Muscle of leg (tissue), 3 donors: ENCODE measurements at regions not wholly inside any gene's neighbourhood (a gene's known extent, or its start where the extent isn't known, plus 50 kb on each side); places are given as distances from the start of the nearest gene placed in this dataset.

Source experiments
- DNase-seq: peaks from one replicate; pipeline ENCODE4 v3.0.0; 2013
- H3K27ac ChIP-seq: one replicate; pipeline ENCODE4 v1.5.1; 2013; ENCODE audit warnings: mild to moderate bottlenecking, low read length, control low read depth
- H3K27me3 ChIP-seq: one replicate; pipeline ENCODE4 v1.6.1; 2013; ENCODE audit warnings: low read length; ENCODE audit not compliant: control insufficient read depth, insufficient read depth
- H3K36me3 ChIP-seq: one replicate; pipeline ENCODE4 v1.6.1; 2013; ENCODE audit warnings: low read length; ENCODE audit not compliant: control insufficient read depth, insufficient read depth
- H3K4me1 ChIP-seq: one replicate; pipeline ENCODE4 v1.6.1; 2013; ENCODE audit warnings: low read length; ENCODE audit not compliant: control insufficient read depth, insufficient read depth
- H3K4me3 ChIP-seq: one replicate; pipeline ENCODE4 v1.5.1; 2013; ENCODE audit warnings: low read length, control low read depth
- H3K9me3 ChIP-seq: replicated peaks from 2 replicates; pipeline ENCODE4 v1.6.1; 2013; ENCODE audit warnings: low read depth, low read length; ENCODE audit not compliant: control insufficient read depth
- WGBS: methylation state at CpG from one replicate; pipeline ENCODE4 v1.1.5; 2013; ENCODE audit warnings: missing lambda C conversion rate; ENCODE audit not compliant: insufficient coverage; 5-methylcytosine and 5-hydroxymethylcytosine counted together

GRCh38 chr21:16650714-16651366, 862.0 kb upstream of the CXADR start:
- Histone ChIP-seq H3K4me3 (no peak overlapping the region), H3K27me3 (no peaks in the 10 kb centered on the region), H3K36me3 (no peaks in the 10 kb centered on the region), H3K9me3 (no peaks in the 10 kb centered on the region), H3K27ac (no peak overlapping the region), H3K4me1 (no peaks in the 10 kb centered on the region)
- 82% methylated on average over 2 of the region's 7 CpGs for WGBS
- no peak for DNase-seq

- WGBS, result 84% methylated on average over 3 of the region's 3 CpGs
- Histone ChIP-seq H3K36me3 (no peaks in the 10 kb centered on the region), H3K27me3 (no peaks in the 10 kb centered on the region), H3K4me1 (no peaks in the 10 kb centered on the region), H3K4me3 (no peak overlapping the region), H3K27ac (no peak overlapping the region), H3K9me3 (no peaks in the 10 kb centered on the region)
- no peak for DNase-seq
Measured at GRCh38 chr21:16651956-16652355, 860.9 kb upstream of the CXADR start.

- DNase-seq, result peak; percentile 66
- Histone ChIP-seq H3K27me3 (no peaks in the 10 kb centered on the region), H3K9me3 (no peaks in the 10 kb centered on the region), H3K36me3 (no peaks in the 10 kb centered on the region), H3K27ac (no peak overlapping the region), H3K4me1 (no peaks in the 10 kb centered on the region), H3K4me3 (no peak overlapping the region)
- no CpG with 5 or more reads among the region's 2 CpGs for WGBS
Measured at GRCh38 chr21:16663436-16663835, 849.4 kb upstream of the CXADR start.

GRCh38 chr21:16667395-16667794, 845.4 kb upstream of the CXADR start:
- Histone ChIP-seq H3K4me3 (no peak overlapping the region), H3K27ac (no peak overlapping the region), H3K36me3 (no peaks in the 10 kb centered on the region), H3K9me3 (no peaks in the 10 kb centered on the region), H3K27me3 (no peaks in the 10 kb centered on the region), H3K4me1 (no peaks in the 10 kb centered on the region)
- WGBS, result no CpG with 5 or more reads among the region's 2 CpGs
- no peak for DNase-seq

GRCh38 chr21:16674949-16675348, 837.9 kb upstream of the CXADR start:
- H3K4me3 ChIP-seq, result no peak overlapping the region
- WGBS, result no CpG with 5 or more reads among the region's 2 CpGs

GRCh38 chr21:16676391-16676790, 836.5 kb upstream of the CXADR start:
- WGBS, result no CpG with 5 or more reads among the region's 3 CpGs
- H3K27ac ChIP-seq, result no peak overlapping the region
- H3K4me3 ChIP-seq, result no peak overlapping the region
- peak; percentile 68 for DNase-seq
- peaks cover 4% of the 10 kb centered on the region for H3K4me1 ChIP-seq
- no peaks in the 10 kb centered on the region for H3K36me3 ChIP-seq
- no peaks in the 10 kb centered on the region for H3K27me3 ChIP-seq
- no peaks in the 10 kb centered on the region for H3K9me3 ChIP-seq

More at GRCh38 chr21:16674949-16675348, 837.9 kb upstream of the CXADR start:
- Histone ChIP-seq H3K9me3 (no peaks in the 10 kb centered on the region), H3K27ac (no peak overlapping the region), H3K36me3 (no peaks in the 10 kb centered on the region), H3K27me3 (no peaks in the 10 kb centered on the region), H3K4me1 (peaks cover 4% of the 10 kb centered on the region)
- no peak for DNase-seq

GRCh38 chr21:16678429-16679160, 834.2 kb upstream of the CXADR start:
- no peak overlapping the region for H3K4me3 ChIP-seq
- H3K27ac ChIP-seq, result peak overlapping the region; percentile 15
- H3K36me3 ChIP-seq, result no peaks in the 10 kb centered on the region
- peak; percentile 82 for DNase-seq
- H3K4me1 ChIP-seq, result peaks cover 4% of the 10 kb centered on the region
- 13% methylated on average over 1 of the region's 3 CpGs for WGBS
- no peaks in the 10 kb centered on the region for H3K27me3 ChIP-seq
- no peaks in the 10 kb centered on the region for H3K9me3 ChIP-seq

GRCh38 chr21:16695074-16695473, 817.8 kb upstream of the CXADR start:
- Histone ChIP-seq H3K27me3 (no peaks in the 10 kb centered on the region), H3K4me3 (no peak overlapping the region), H3K9me3 (peaks cover 14% of the 10 kb centered on the region), H3K36me3 (no peaks in the 10 kb centered on the region), H3K27ac (no peak overlapping the region), H3K4me1 (no peaks in the 10 kb centered on the region)
- DNase-seq, result no peak
- 83% methylated on average over 1 of the region's 2 CpGs for WGBS

GRCh38 chr21:16707274-16707673, 805.6 kb upstream of the CXADR start:
- Histone ChIP-seq H3K27ac (no peak overlapping the region), H3K4me3 (no peak overlapping the region)
- no CpG with 5 or more reads among the region's 2 CpGs for WGBS

GRCh38 chr21:16708101-16708835, 804.6 kb upstream of the CXADR start:
- Histone ChIP-seq H3K9me3 (no peaks in the 10 kb centered on the region), H3K27me3 (no peaks in the 10 kb centered on the region), H3K4me3 (no peak overlapping the region), H3K36me3 (no peaks in the 10 kb centered on the region), H3K27ac (peak overlapping the region; percentile 66), H3K4me1 (no peaks in the 10 kb centered on the region)
- WGBS, result no CpG with 5 or more reads among the region's 2 CpGs
- peak; percentile 69 for DNase-seq

More at GRCh38 chr21:16707274-16707673, 805.6 kb upstream of the CXADR start:
- H3K4me1 ChIP-seq, result no peaks in the 10 kb centered on the region
- no peaks in the 10 kb centered on the region for H3K36me3 ChIP-seq
- no peak for DNase-seq
- no peaks in the 10 kb centered on the region for H3K27me3 ChIP-seq
- no peaks in the 10 kb centered on the region for H3K9me3 ChIP-seq
